GM12878 (cell line): ENCODE measurements at regions not wholly inside any gene's neighbourhood (a gene's known extent, or its start where the extent isn't known, plus 50 kb on each side); places are given as distances from the start of the nearest gene placed in this dataset.

Experiments
- ATAC-seq: fragments of 200-7000 bp; cut with Tn5 transposase; 3 replicates; pipeline ENCODE4 v1.9.1; 2020; ENCODE audit warnings: mild to moderate bottlenecking, moderate library complexity
- BruUV-seq: library from RNA; stranded (reverse); fragments of 400-500 nt; replicated peaks from 2 replicates; lab custom pipeline; 2021; lab: Mats Ljungman, UMichigan
- CTCF ChIA-PET: fragments of 300-600 bp; sonication (Branson Sonifier 250); formaldehyde crosslinking; extraction: SDS; loops from one replicate; lab custom pipeline; 2021; ENCODE audit warnings: inconsistent platforms; lab: Yijun Ruan, JAX
- POLR2A ChIA-PET: fragments of 350-600 bp; formaldehyde crosslinking; extraction: SDS; loops from one replicate; lab custom pipeline; 2021; ENCODE audit warnings: inconsistent platforms; lab: Charles Lee
- RAD21 ChIA-PET: fragments of 300-600 bp; sonication (Branson Sonifier 250); formaldehyde crosslinking; loops from one replicate; lab custom pipeline; 2023; ENCODE audit warnings: antibody characterized with exemption; ENCODE audit not compliant: unreplicated experiment; lab: Charles Lee
- SMC1A ChIA-PET: fragments of 300-600 bp; sonication (Branson Sonifier 250); formaldehyde crosslinking; loops from one replicate; lab custom pipeline; 2023; ENCODE audit not compliant: unreplicated experiment, uncharacterized antibody; lab: Charles Lee
- DNase-seq: peaks from one replicate; pipeline ENCODE4 v3.0.0-alpha.2; 2011; ENCODE audit warnings: low read depth, low spot score
- FAIRE-seq: peaks from 3 replicates; lab custom pipeline; 2011; peaks lifted over from hg19 to GRCh38; lab: Jason Lieb, UNC
- H2AFZ ChIP-seq: 2 replicates; pipeline ENCODE4 v1.6.0; 2011; ENCODE audit warnings: low read depth, low read length, control low read depth; ENCODE audit not compliant: control insufficient read depth
- H3K27ac ChIP-seq: 2 replicates; pipeline ENCODE4 v1.5.1; 2011; ENCODE audit warnings: control low read depth; ENCODE audit not compliant: control insufficient read depth, insufficient read depth
- H3K27me3 ChIP-seq, 2 experiments: replicated peaks in 1 of 2; 2 replicates each; pipeline versions ENCODE4 v1.6.0 to v1.6.1; 2011; ENCODE audit warnings: low read length in 1 of 2; ENCODE audit not compliant: control insufficient read depth in 2 of 2, insufficient read depth in 2 of 2
- H3K36me3 ChIP-seq, 2 experiments: 2 replicates each; pipeline ENCODE4 v1.5.1; 2011; ENCODE audit warnings: low read length in 1 of 2; ENCODE audit not compliant: control insufficient read depth in 2 of 2, insufficient read depth in 2 of 2
- H3K4me1 ChIP-seq: 2 replicates; pipeline ENCODE4 v1.6.1; 2011; ENCODE audit warnings: mild to moderate bottlenecking, low read length, moderate library complexity, mixed read lengths; ENCODE audit not compliant: control insufficient read depth, insufficient read depth
- H3K4me2 ChIP-seq: 2 replicates; pipeline ENCODE4 v1.6.0; 2011; ENCODE audit warnings: control low read depth; ENCODE audit not compliant: control insufficient read depth, insufficient read depth
- H3K4me3 ChIP-seq: fragments of 200-600 bp; sonication (generic); 2 replicates; pipeline ENCODE4 v1.5.1; 2016
- H3K79me2 ChIP-seq: 2 replicates; pipeline ENCODE4 v1.6.0; 2011; ENCODE audit warnings: low read length; ENCODE audit not compliant: control insufficient read depth, insufficient read depth
- H3K9ac ChIP-seq: 2 replicates; pipeline ENCODE4 v1.8.0; 2011; ENCODE audit warnings: low read length, control low read depth, mixed read lengths; ENCODE audit not compliant: control insufficient read depth, insufficient read depth
- H3K9me3 ChIP-seq: replicated peaks from 3 replicates; pipeline ENCODE4 v1.5.1; 2011; ENCODE audit warnings: mild to moderate bottlenecking, low read length; ENCODE audit not compliant: control insufficient read depth, insufficient read depth
- H4K20me1 ChIP-seq: 2 replicates; pipeline ENCODE4 v1.6.0; 2011; ENCODE audit not compliant: control insufficient read depth, insufficient read depth
- BCL3 ChIP-seq: IDR thresholded peaks from 2 replicates; pipeline ENCODE4 v1.6.1; 2011; ENCODE audit warnings: borderline replicate concordance, low read depth, mild to moderate bottlenecking, moderate library complexity, low read length; ENCODE audit not compliant: insufficient read depth, poor library complexity, severe bottlenecking
- BHLHE40 ChIP-seq, 2 experiments: fragments of 450-650 bp in 1 of 2; IDR thresholded peaks; 2 replicates each; pipeline ENCODE4 v1.6.1; 2011 to 2017; ENCODE audit warnings: low read depth in 2 of 2, borderline replicate concordance in 1 of 2, improper control_type of control experiment in 1 of 2, low read length in 1 of 2, mild to moderate bottlenecking in 1 of 2
- EZH2 ChIP-seq: IDR thresholded peaks from 2 replicates; pipeline ENCODE4 v1.6.1; 2012; ENCODE audit warnings: low read depth, mild to moderate bottlenecking, control low read depth, inconsistent platforms, low read length, borderline replicate concordance; ENCODE audit not compliant: control insufficient read depth
- MXI1 ChIP-seq: fragments of 150-350 bp; IDR thresholded peaks from 2 replicates; pipeline ENCODE4 v1.6.1; 2011; ENCODE audit warnings: low read depth, mild to moderate bottlenecking, inconsistent platforms, low read length, improper control_type of control experiment
- NFXL1 ChIP-seq: fragments of 450-650 bp; IDR thresholded peaks from 2 replicates; pipeline ENCODE4 v1.6.1; 2017; ENCODE audit warnings: antibody characterized with exemption, mild to moderate bottlenecking, borderline replicate concordance
- NFYB ChIP-seq: IDR thresholded peaks from 2 replicates; pipeline ENCODE4 v1.6.1; 2011; ENCODE audit warnings: low read depth, mild to moderate bottlenecking, low read length, improper control_type of control experiment, moderate library complexity; ENCODE audit not compliant: insufficient read depth
- POU2F2 ChIP-seq: IDR thresholded peaks from 3 replicates; pipeline ENCODE4 v1.6.1; 2011; ENCODE audit warnings: low read depth, mild to moderate bottlenecking, low read length, borderline replicate concordance
- RBBP5 ChIP-seq: fragments of 200-600 bp; sonication (generic); conservative IDR thresholded peaks from 2 replicates; pipeline ENCODE4 v1.6.1; 2016
- RCOR1 ChIP-seq: conservative IDR thresholded peaks from 2 replicates; pipeline ENCODE4 v1.6.1; 2012; ENCODE audit warnings: low read depth, low read length, improper control_type of control experiment
- SREBF2 ChIP-seq: IDR thresholded peaks from 2 replicates; pipeline ENCODE4 v1.6.1; 2012; ENCODE audit warnings: mild to moderate bottlenecking, low read length
- USF1 ChIP-seq: IDR thresholded peaks from 2 replicates; pipeline ENCODE4 v1.6.1; 2011; ENCODE audit warnings: borderline replicate concordance, low read depth, mild to moderate bottlenecking, moderate library complexity, mixed read lengths, low read length; ENCODE audit not compliant: insufficient read depth; ENCODE audit errors: extremely low read length
- ZBTB33 ChIP-seq: fragments of 450-650 bp; IDR thresholded peaks from 2 replicates; pipeline ENCODE4 v1.6.1; 2017; ENCODE audit warnings: mild to moderate bottlenecking
- ZNF217 ChIP-seq: fragments of 450-650 bp; IDR thresholded peaks from 2 replicates; pipeline ENCODE4 v1.6.1; 2017; ENCODE audit warnings: antibody characterized with exemption, mild to moderate bottlenecking
- ZNF274 ChIP-seq: IDR thresholded peaks from one replicate; pipeline ENCODE4 v1.8.0; 2011; ENCODE audit not compliant: insufficient read length, insufficient read depth
- ZNF622 ChIP-seq: fragments of 450-650 bp; IDR thresholded peaks from 2 replicates; pipeline ENCODE4 v1.6.1; 2017; ENCODE audit warnings: mild to moderate bottlenecking, inconsistent platforms
- ZZZ3 ChIP-seq: IDR thresholded peaks from 2 replicates; pipeline ENCODE4 v1.6.1; 2011; ENCODE audit warnings: low read depth; ENCODE audit not compliant: control insufficient read depth, insufficient read length
- WGBS: methylation state at CpG from one replicate; pipeline ENCODE4 v1.1.6; 2016; ENCODE audit warnings: low lambda C conversion rate; ENCODE audit not compliant: insufficient replicate concordance, insufficient coverage; ENCODE audit errors: missing lambda C conversion rate; 5-methylcytosine and 5-hydroxymethylcytosine counted together
- in situ Hi-C: fragments of 300-500 bp; cut with MboI; formaldehyde crosslinking; loops from 9 replicates; pipeline ENCODE4 v1.14.3; 2018; ENCODE audit warnings: mixed read lengths
- intact Hi-C: fragments of 100-400 bp; cut with micrococcal nuclease; formaldehyde crosslinking; loops from one replicate; pipeline ENCODE4 v1.14.2; 2022; ENCODE audit not compliant: unreplicated experiment

- POLR2A ChIA-PET, result no interaction called here
- Histone ChIP-seq H4K20me1 (no peaks in the 10 kb centered on the region), H3K36me3 (no peaks in the 10 kb centered on the region), H3K27ac (no peak overlapping the region), H2AFZ (no peak overlapping the region), H3K4me1 (no peaks in the 10 kb centered on the region), H3K79me2 (no peaks in the 10 kb centered on the region), H3K4me3 (no peak overlapping the region), H3K4me2 (no peak overlapping the region), H3K9ac (no peak overlapping the region), H3K9me3 (no peaks in the 10 kb centered on the region), H3K27me3 (no peaks in the 10 kb centered on the region)
- no peak for FAIRE-seq
- SMC1A ChIA-PET, result no interaction called here
- in situ Hi-C loops, result no loop called here
- ATAC-seq, result no peak
- CTCF ChIA-PET, result interaction anchor here (0.6 kb wide), 1 partner anchor 70 kb away, joined by 3 read pairs; no protein-coding TSS in a partner anchor
- RAD21 ChIA-PET, result no interaction called here
- no peak for TF ChIP-seq EZH2
- no peak for TF ChIP-seq USF1
- no peak for TF ChIP-seq POU2F2
- no peak for TF ChIP-seq NFYB
- TF ChIP-seq ZNF217, result no peak
- no peak for TF ChIP-seq RCOR1
- no peak for TF ChIP-seq ZNF274
- no peak for TF ChIP-seq RBBP5
- no peak for TF ChIP-seq ZBTB33
- no peak for TF ChIP-seq ZZZ3
- TF ChIP-seq BHLHE40 (IDR thresholded peaks at IDR 0.05; ENCODE audit: borderline replicate concordance in 1 of 2, low read depth in 2 of 2, low read length in 1 of 2), result no peak
- TF ChIP-seq SREBF2, result no peak
- no peak for TF ChIP-seq MXI1
- TF ChIP-seq NFXL1, result no peak
- no peak for TF ChIP-seq ZNF622
- no peak for TF ChIP-seq BCL3
- no peak for DNase-seq
- WGBS, result 46% methylated on average over 26 of the region's 26 CpGs
- BruUV-seq, result no TSS peak
- intact Hi-C loops, result no loop called here
Measured at GRCh38 chr1:214753236-214753852, 150.3 kb downstream of the CENPF start.
